Testis (tissue), 2 donors: ENCODE measurements at regions not wholly inside any gene's neighbourhood (a gene's known extent, or its start where the extent isn't known, plus 50 kb on each side); places are given as distances from the start of the nearest gene placed in this dataset.

Source experiments
- POLR2A ChIP-seq: fragments of 450-650 bp; IDR thresholded peaks from one replicate; pipeline ENCODE4 v1.6.1; 2017; ENCODE audit warnings: antibody characterized with exemption, mild to moderate bottlenecking, moderate library complexity
- TF ChIP-seq, protein P1 (sequence below), 3 experiments: fragments of 450-650 bp in 2 of 3; fragments of 200-600 bp in 1 of 3; sonication (generic) in 1 of 3; IDR thresholded peaks; one replicate each; pipeline ENCODE4 v1.5.1; 2016 to 2019; ENCODE audit warnings: antibody characterized with exemption in 3 of 3, mild to moderate bottlenecking in 2 of 3, moderate library complexity in 1 of 3

DNA sequence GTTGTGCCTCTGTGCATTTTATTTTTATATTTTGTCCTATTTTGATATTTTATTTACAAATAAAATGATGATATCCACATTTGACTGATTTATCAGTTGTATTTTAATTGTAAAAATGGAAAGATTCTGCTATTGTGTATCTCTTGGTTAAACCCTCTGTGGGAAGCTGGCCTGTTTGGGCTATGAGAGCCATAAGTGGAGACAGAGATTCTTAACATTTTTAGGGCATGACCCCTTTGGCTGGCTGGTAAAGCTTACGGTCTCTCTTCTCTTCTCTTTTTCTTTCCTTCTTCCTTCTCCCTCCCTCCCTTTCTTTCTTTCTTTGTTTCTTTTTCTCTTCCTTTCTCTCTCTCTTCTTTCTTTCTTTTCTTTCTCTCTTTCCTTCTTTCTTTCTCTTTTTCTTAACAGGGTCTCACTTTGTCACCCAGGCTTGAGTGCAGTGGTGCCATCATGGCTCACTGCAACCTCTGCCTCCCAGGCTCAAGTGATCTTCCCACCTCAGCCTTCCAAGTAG is 172.3 kb upstream of the CDYL start:
- TF ChIP-seq, protein P1, sequence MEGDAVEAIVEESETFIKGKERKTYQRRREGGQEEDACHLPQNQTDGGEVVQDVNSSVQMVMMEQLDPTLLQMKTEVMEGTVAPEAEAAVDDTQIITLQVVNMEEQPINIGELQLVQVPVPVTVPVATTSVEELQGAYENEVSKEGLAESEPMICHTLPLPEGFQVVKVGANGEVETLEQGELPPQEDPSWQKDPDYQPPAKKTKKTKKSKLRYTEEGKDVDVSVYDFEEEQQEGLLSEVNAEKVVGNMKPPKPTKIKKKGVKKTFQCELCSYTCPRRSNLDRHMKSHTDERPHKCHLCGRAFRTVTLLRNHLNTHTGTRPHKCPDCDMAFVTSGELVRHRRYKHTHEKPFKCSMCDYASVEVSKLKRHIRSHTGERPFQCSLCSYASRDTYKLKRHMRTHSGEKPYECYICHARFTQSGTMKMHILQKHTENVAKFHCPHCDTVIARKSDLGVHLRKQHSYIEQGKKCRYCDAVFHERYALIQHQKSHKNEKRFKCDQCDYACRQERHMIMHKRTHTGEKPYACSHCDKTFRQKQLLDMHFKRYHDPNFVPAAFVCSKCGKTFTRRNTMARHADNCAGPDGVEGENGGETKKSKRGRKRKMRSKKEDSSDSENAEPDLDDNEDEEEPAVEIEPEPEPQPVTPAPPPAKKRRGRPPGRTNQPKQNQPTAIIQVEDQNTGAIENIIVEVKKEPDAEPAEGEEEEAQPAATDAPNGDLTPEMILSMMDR (IDR thresholded peaks at IDR 0.05), result no peak
- TF ChIP-seq POLR2A, result no peak
